NCI-H69 (cell line): ENCODE measurements at regions not wholly inside any gene's neighbourhood (a gene's known extent, or its start where the extent isn't known, plus 50 kb on each side); places are given as distances from the start of the nearest gene placed in this dataset.

Source experiments
- DNase-seq: peaks from one replicate; lab custom pipeline; 2025; lab: John Stamatoyannopoulos, UW

DNA sequence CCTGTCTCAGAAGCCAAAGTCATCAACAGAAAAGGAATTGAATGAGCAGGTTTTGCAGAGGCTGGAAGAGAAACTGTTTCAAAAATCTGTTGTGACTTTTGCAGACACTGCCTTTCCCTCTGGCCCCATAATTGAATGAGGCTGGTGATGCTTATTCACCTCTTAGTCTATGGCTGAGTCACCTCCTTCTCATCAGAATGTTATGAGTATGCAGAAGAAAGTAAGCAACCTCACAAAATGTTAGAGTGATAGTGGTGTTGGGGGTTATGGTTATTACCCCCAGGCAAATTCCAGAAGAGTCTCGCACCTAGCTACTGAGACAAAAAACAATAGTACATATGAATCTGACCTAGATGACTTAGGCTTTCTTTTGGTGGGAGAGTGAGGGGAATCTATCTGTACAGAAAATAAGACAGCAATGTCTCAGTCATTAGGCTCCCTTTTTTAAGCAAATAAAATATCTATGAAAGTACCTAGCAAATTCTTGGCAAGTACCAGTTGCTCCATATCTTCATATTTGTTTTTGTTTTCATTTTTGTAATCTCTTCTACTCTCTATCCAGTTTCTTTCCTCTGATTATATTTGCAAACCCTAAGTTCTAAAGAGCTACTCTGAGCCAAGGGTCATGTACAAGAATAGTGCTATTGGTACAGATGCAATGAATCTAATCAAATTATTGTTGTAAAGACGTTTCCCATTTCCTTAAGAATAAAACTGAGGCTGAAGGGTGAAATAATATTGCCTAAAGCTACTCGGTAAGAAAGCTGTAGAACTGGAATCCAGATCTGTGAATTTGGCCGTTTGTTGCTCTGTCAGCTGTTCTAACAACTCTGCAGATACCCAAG, 498.1 kb upstream of the TNC start:
- DNase-seq = no peak

DNA sequence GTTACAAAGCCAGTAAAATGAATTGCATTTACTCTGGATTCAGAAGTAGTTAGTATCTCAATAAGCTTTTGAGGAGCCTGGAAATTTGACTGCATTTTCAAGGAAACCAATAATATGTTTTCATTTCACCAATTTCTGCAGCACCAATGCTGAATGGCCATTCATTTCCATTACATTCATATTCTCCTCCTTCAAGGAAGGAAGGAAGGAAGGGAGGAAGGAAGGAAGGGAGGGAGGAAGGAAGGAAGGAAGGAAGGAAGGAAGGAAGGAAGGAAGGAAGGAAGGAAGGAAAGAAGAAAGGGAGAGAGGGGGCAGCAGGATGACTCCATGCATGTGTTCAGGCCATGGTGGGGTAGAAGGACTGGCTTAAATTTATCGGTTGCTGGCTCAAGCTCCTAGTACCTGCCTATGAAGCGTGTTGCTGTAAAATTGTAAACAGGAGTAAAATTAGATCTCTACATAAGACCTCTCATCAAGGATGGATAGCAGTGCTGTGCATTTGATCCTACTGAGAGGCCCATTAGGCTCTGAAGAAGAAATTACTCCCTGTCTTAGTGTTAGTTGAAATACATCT, 498.8 kb upstream of the TNC start:
- no peak for DNase-seq

DNA sequence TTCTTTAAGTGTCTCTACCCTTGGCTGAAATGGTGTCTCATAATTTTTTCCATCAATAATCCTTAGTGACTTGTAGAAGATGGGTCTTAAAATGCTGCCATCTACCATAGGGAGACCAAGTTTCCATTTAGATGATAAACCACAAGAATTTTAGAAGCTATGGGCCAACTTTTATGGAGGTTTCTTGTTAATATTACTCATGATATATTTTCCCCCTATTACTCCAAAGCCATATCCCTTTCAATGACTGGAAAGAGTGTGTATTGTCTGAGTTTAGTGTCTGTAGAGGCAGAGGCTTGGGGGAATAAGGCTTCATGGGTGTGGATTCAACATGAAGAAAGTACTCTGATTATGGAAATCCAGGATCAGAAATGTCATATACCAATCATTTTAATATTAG, 507.3 kb upstream of the TNC start:
- no peak for DNase-seq

DNA sequence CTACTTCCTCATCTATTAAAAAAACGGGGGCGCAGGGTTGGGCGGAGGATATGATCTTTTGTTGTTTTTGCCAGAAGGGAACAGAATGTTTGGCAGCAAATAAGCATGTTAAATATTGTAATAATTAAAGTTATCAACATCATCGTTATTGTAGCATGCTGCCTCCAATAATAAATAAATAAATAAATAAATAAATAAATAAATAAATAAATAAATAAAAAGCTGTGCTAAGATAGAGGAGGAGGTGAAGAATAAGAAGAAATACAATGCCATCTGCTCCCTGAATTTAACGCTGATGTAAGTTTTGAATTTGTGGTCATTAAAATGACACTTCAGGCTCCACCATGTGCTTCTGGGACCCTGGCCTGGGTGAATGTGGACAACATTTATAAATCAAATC, 508.0 kb upstream of the TNC start:
- no peak for DNase-seq

DNA sequence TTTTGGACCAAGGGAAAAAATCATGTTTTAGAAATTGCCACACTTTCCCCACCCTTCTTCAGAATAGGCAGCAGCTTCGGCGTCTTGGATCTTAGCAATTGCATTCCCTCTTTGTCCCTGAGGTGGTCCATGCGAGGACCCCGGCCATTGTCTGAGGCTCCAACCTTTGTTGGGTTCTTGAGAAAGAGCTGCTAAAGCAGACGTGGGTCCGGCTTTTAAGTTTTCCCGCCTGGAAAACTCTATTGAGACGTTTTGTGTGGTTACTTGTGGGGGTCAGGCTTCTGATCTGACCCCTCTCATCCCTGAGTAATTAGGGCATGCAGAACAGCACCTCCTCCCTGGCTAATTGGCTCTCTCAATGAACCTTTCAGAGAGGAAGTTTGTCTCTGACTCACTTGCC, 509.6 kb upstream of the TNC start:
- no peak for DNase-seq

DNA sequence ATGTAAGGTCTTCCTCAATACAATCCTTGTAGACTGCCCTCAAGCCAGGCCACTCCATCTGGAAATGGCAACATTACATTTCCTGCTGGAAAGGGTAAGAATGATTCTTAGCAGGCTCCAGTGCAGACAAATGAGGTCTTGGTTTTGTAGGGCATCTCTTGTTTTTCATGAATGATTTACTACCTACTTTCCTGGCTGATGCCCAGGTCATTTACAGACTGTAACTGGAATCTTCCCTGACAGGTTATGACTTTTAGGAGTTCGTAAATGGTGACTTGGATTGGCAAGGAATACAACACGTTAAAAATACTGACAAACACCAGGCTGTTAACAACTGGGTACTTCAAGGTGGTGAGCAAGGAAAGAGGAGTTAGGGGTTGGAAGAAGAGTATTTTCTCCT, 510.5 kb upstream of the TNC start:
- no peak for DNase-seq

DNA sequence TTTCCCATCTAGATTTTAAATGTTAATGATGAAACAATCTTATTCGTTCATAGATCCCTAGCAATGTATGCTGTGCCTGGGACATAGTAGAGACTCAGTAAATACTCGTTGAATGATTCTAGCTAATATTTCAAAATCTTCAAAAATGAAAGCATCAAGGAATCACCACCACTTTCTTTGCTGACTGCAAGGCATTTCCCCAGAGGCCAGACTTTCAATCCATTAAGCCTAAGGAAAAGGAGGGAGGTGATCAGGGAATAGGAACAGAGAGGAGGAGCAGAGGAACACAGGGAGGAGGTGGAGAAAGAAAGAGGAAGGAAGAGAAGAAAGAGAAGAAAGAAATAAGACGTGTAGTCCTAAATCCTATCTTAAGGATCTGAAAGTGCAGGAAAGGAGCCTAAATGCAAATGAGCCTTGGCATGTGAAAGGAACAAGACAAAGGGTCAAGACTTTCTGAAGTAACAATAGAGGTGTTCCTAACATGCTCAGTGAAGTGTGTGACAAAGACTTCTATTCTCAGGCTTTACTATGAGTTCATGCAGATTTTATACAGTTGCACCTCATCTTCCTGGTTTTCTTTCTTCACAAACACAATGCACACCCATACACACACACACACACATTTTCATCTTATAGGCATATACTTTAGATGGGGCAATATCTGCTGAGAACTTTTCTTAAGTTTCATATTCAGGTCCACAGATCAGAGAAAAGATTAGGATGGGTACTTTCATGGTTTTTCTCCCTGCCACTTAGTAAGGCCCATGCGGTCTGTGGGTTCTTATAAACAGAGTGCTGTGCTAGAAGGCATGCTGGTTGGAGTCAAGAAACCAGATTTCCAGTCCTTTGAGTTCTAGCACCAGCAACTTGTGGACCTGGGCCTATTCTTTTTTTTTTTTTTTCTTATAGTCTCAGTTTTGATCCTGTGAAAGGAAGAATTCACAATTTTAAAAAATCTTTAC, 512.2 kb upstream of the TNC start:
- DNase-seq = no peak

DNA sequence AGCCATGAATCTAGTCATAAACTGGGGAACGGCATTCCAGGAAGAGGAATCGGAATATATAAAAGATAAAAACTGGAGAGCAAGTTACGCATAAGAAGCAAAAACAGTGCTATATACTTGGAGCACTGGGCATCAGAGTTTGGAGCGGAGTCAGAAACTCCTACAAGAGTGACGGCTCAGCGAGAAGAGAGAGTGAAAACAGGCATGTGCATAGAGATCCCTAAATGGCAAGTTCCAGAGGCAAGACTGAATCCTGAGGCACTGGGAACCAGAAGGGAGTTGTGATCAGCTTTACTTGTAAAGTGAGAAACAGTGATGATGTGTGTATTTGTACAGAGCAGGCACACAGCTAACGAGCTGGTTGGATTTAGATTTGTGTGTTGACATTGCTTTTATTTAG, 514.4 kb upstream of the TNC start:
- no peak for DNase-seq

DNA sequence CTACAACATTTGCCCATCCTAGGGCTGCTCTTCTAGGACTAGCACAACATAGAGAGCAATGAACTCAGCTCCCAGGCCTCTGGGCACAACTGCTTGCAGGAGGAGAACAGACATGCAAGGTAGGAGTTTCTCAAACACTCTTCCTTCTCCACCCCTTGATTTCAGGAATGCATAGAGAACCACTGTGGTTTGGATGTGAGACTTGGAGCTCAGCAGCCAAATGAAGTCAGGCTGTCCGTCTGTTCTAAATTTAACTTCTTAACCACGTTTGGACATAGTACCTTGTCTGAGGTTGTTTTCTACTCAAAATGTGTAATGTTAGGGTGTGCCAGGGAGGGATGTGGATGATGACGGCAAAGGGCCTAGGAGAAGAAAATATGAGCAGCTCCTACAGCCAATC, 515.1 kb upstream of the TNC start:
- no peak for DNase-seq

DNA sequence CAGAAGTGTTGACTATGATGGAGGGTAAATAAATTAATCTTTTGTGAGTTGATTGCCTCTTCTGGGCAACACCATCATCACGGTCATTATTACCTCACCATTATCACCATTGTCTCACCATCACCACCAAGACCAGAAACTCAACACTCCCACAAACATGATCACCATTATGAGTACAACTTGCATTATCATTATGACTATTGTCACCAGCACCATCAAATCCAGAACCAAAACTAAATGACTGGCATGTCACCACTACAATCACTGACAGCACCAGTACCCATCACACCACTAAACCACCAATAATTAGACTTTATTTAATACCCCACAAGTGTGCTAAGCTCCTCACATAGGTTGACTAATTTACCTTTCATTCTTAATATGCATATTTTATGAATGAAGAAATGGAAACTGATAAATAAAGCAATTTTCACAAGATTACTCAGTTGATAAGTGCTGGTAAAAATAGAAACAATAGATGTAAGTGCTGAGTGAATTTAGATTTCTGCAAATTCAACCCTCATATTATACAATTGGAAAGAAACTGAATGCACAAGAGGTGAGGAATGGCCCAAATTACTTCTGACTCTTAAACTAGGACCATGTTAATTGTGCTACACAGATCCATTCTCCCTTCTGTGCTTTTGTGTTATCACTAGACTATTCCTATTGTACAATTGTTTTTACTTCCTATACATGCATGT, 517.8 kb upstream of the PAPPA start:
- no peak for DNase-seq

DNA sequence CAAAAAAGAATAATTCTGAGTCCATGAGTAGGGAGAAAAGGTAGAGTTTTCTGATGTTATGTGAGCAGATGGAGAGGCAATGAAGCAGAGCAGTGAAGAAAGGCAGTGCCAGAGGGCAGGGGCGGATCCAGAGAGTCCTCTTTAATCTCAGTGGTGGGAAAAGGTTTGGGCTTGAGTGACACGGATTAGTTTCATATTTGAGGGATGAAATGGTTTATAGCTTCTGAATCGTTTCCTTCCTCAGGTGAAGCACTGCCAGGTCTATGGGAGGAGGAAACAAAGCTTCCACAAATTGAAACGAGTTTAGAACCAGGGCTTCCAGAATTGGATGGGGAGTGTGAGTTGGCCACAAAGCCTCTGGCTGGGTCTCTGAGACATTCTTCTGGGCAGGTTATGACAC, 517.0 kb upstream of the PAPPA start:
- peak; percentile 6 for DNase-seq

DNA sequence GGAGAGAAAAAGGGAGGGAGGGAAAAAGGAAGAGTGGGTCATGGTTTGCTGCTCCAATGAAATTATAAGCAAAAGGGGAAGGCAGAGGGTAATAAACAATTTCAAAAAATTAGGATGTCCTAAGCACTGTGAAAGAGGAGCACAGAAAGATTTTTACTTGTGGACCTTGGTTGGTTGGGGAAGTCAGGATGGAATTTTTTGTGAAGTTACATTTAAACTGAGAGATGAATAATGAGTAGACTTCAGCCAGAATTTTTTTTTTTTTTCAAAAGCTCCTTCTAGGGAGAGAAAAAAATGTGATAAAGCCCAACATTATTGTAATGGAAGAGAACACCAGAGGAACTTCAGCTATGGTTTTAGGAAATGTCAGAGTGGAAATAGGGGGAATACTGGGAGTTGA, 515.9 kb upstream of the PAPPA start:
- no peak for DNase-seq

DNA sequence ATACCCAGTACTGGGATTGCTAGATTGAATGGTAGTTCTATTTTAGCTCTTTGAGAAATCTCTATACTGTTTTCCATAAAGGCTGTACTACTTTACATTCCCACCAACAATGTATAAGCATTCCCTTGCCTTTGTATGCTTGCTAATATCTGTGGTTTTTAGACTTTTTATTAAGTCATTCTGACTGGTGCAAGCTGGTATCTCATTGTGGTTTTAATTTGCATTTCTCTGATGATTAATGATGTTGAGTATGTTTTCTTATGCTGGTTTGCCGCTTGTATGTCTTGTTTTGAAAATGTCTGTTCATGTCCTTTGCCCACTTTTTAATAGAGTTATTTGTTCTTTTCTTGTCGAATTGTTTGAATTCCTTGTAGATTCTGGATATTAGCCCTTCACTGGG, 512.7 kb upstream of the PAPPA start:
- no peak for DNase-seq

DNA sequence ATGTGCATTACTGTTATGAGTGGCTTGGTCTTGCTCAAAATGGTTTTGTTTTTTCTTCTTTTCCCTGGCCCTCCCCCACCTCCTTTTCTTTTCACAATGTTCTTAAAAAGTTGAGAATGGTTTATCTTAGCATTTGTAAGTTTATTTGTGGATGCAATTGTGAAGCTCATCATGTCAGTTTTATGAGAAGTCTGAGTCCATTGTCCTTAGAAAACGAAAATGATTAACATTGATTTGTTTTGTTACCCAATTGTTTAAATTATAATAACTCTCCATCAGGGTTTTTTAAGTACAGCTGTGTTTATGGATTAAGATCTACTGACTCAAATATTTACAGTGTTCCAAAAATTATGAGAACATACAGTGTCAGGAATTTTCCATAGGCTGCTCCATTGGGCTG, 511.3 kb upstream of the PAPPA start:
- DNase-seq = no peak

DNA sequence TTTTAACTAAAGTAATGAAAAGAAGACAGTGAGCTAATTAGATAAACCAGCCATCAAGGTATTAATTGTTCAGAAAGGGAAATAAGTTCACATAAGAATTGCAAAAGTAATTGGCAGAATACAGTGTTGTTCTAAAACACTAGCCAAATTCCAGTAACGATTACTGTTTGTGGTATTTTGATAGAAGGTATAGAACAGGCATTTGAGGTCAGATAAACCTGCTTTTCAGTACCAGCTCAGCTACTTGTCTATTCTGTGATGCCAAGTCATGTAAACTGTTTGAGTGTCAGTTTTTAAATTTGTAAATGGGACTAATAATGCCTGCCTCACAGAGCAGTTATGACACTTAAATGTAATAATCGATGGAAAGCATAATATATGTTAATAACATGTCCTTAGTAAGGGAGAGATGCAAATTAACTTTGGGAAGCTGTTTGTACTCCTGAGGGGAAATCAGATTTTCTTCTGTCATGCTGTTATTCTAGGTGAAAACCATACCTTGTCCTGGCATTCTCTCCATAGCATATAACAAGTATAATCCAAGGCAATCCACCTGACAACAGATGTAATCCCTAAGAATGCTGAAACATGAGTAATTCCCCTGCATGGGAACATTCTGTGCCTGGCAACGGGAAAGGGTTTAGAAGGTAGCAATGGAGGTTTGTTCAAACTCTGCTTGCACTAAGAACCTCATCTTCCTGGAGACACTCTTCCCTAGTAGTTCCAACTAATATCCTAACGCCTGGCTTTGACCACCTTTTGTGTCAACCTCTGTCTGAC, 509.5 kb upstream of the PAPPA start:
- DNase-seq = no peak

DNA sequence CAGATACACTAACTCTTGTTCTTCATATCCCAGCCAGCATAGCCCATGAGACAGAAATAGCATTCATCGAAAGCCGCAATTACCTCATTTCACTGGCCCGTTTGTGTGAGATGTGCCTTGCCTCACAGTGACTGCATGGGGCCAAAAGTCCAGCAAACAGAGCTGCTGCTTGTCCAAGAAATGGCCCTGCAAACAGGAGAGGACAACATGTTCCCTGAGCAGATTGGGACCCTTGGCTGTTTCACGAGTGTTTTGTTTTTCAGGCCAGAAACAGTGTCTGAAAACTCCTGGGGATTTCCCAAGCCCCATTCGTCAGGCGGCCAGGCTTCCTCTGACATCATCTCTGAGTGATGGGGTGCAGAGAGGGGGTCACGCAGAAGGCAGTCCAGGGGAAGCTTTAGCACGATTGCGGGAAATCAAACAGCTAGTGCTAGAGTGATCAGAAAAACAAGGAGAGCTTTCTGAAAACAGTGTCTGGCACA, 503.6 kb upstream of the PAPPA start:
- DNase-seq = no peak

DNA sequence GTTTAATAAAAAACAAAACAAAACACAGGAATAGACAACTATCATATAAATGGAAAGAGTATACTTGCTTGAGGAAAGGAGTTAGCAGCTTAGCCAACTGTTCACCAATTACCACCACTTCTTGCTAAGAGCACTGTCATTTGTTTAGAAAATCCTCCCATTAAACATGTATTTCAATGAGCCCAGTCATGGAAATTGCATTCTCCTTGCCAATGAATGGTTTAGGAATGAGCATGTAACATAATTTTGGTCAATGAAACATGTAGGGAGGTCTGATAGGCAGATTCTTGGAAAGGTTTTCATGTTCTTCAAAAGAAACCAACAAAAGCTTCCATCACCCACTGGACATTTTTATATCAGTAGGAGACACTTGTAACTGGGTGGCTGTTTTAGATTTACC, 502.8 kb upstream of the PAPPA start:
- no peak for DNase-seq

DNA sequence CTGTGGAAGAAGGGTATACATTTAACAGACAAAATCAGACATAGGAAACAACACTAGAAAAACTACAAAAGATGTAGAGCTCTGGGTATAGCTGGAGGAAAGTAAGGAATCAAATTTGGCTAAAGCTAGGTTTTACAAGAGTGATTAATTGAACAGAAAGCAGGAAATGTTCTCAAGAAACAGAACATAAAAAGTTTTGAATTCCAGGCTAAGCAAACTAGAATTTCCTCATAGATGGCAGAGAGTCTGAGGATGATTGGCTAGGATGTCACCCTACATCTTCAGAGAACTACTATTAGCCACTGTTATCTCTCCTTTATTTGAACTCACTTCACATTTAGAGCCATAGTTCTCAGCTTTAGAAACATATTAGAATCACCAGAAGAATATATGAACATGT, 502.1 kb upstream of the PAPPA start:
- no peak for DNase-seq

DNA sequence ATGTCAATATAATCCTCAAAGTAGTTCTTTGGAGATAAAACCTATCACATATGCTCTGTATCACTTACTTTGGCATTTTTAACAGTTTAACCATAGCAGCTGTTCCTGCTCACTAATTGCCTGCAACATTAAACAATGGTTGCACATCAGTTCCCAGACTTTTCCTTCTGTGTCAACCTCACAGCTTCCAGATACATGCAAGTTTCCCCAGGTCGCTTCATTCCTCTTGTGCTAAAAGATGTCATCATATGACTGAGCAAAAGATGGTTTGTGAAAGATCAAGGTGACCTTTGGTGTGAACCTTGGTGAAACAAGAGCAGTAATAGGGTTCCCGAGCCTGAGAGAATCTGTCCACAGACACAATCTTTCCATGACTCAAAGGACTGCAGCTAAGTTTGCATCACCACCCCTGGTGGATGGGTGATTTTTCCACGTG, 500.4 kb upstream of the PAPPA start:
- DNase-seq = no peak

DNA sequence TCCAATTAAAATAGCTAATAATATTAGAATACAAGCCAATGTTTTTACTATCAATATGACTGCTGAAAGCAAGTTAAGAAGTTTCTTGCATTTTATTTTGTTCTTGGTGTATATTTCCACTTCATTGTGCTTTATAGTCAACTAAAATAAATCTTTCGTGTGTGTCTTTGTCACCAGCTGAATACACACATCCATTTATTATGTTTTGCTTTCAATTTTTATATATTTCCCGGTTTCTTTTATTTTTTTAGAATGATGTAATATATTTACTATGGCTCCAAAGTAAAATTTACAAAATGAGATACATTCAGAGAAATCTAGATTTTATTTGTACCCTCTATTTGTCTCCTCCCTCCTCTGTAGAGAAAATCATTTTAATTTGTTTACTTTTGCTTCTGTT, 495.9 kb upstream of the PAPPA start:
- DNase-seq = no peak

DNA sequence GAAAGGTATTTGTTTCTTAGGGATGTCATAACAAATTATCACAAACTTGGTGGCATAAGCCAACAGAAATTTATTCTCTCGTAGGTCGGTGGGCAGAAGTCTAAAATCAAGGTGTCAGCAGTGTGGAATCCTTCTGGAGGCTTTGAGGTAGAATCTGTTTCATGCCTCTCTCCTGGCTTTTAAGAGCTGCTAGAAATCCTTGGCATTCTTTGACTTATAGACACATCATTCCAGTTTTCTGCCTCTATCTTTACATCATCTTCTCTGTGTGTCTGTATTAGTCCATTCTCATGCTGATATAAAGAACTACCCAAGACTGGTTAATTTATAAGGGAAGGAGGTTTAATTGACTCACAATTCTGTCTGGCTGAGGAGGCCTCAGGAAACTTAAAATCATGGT, 488.1 kb upstream of the PAPPA start:
- no peak for DNase-seq
